Fibroblast of lung (primary cell): ENCODE measurements at regions not wholly inside any gene's neighbourhood (a gene's known extent, or its start where the extent isn't known, plus 50 kb on each side); places are given as distances from the start of the nearest gene placed in this dataset.

ENCODE experiments used
- CTCF ChIP-seq, 2 donors: IDR thresholded peaks in 1 of 2; conservative IDR thresholded peaks in 1 of 2; 1 replicate in 1 of 2; 2 replicates in 1 of 2; pipeline ENCODE4 v1.5.1; 2011 to 2012; ENCODE audit warnings: low read length in 2 of 2, control low read depth in 1 of 2, inconsistent platforms in 1 of 2, low read depth in 1 of 2, mild to moderate bottlenecking in 1 of 2
- EZH2 ChIP-seq: IDR thresholded peaks from 2 replicates; pipeline ENCODE4 v1.5.1; 2012; ENCODE audit warnings: low read length, control low read depth, mild to moderate bottlenecking; ENCODE audit errors: missing control alignments

GRCh38 chr15:61700803-61701202 is 359.4 kb downstream of the VPS13C start:
- TF ChIP-seq CTCF (conservative IDR thresholded peaks at IDR 0.05 in 1 of 2, IDR thresholded peaks at IDR 0.05 in 1 of 2; ENCODE audit: low read depth in 1 of 2, low read length in 2 of 2) (no peak), EZH2 (no peak)
